Fibroblast of the aortic adventitia (primary cell): ENCODE measurements at regions not wholly inside any gene's neighbourhood (a gene's known extent, or its start where the extent isn't known, plus 50 kb on each side); places are given as distances from the start of the nearest gene placed in this dataset.
A peak's percentile ranks its signal among the peaks of the same experiment; 100 is the strongest.
"Not testable (repeated sequence)": the region's sequence is repeated elsewhere in the genome, so short reads cannot be mapped to it uniquely, and the experiment has no call there.

ENCODE experiments used
- DNase-seq: peaks from one replicate; pipeline ENCODE4 v3.0.0-alpha.2; 2010; ENCODE audit warnings: low read depth
- H3K4me3 ChIP-seq: 2 replicates; pipeline ENCODE4 v1.5.1; 2011; ENCODE audit warnings: low read depth, mild to moderate bottlenecking, control low read depth, low read length, moderate library complexity
- CTCF ChIP-seq: IDR thresholded peaks from 2 replicates; pipeline ENCODE4 v1.5.1; 2011; ENCODE audit warnings: mild to moderate bottlenecking, low read length, control low read depth, inconsistent platforms; ENCODE audit not compliant: insufficient read depth

- DNase-seq = no peak
- no peak for TF ChIP-seq CTCF
- H3K4me3 ChIP-seq = no peak overlapping the region
Observed at GRCh38 chr6:859936-860335, 167.0 kb upstream of the EXOC2 start.

GRCh38 chr6:854406-855118 lies 161.6 kb upstream of the EXOC2 start:
- peak overlapping the region; percentile 10 for H3K4me3 ChIP-seq
- peak; percentile 25 for DNase-seq
- no peak for TF ChIP-seq CTCF

- not testable (repeated sequence) for DNase-seq, H3K4me3 ChIP-seq
Observed at GRCh38 chr6:852216-852615, 159.3 kb upstream of the EXOC2 start.

GRCh38 chr6:849075-849506 lies 156.2 kb upstream of the EXOC2 start:
- no peak overlapping the region for H3K4me3 ChIP-seq
- no peak for TF ChIP-seq CTCF
- DNase-seq = no peak

- TF ChIP-seq CTCF = no peak
- DNase-seq = no peak
- no peak overlapping the region for H3K4me3 ChIP-seq
Observed at GRCh38 chr6:845566-845965, 152.6 kb upstream of the EXOC2 start.

GRCh38 chr6:845101-845500 lies 152.2 kb upstream of the EXOC2 start:
- no peak for DNase-seq
- H3K4me3 ChIP-seq = no peak overlapping the region
- TF ChIP-seq CTCF = no peak

- no peak for TF ChIP-seq CTCF
- no peak overlapping the region for H3K4me3 ChIP-seq
- no peak for DNase-seq
Observed at GRCh38 chr6:842141-842540, 149.2 kb upstream of the EXOC2 start.
